DLD1 (cell line): ENCODE measurements at regions not wholly inside any gene's neighbourhood (a gene's known extent, or its start where the extent isn't known, plus 50 kb on each side); places are given as distances from the start of the nearest gene placed in this dataset.

Experiments used
- in situ Hi-C: cut with HindIII; loops from 2 replicates; pipeline ENCODE4 v1.10.0; 2017; ENCODE audit warnings: low sequenced_read_pairs

DNA sequence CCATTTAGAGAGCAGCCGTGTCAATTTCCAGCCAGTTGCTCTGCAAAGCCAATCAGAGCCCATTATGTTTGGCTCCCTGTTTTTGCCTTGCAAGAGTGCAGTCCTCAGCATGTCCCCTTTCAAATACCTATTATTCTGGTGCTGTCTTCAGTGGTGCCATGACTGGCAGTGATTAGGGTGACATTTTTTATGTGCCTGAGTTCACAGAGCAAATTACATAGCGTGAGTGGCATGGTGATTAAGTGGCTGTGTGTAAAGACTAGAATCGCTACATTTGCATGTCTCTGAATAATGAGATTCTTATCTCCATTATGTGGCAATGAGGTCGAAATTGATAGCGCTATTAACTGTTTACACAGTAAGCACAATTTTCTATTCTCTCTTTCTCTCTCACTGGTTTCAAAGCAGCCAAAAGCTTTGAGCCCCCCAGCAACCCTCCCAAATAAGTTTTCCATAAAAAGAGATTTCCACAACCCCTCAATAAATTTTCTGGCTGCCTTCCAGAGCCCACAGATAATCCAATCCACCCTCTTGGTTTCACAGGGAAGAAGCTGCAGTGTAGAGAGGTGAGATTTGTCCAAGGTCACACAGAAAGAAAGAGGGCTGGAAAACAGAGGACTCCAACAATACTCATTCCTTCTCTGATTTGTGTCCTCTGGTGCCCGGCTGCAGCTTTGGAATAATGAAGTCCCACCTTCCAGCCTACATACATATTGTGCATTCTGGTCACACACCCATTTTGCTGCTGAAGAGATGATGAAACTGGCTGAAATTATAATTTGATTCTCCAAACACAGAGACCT is 58.8 kb upstream of the NUDT4 start:
- in situ Hi-C loops = no loop called here

DNA sequence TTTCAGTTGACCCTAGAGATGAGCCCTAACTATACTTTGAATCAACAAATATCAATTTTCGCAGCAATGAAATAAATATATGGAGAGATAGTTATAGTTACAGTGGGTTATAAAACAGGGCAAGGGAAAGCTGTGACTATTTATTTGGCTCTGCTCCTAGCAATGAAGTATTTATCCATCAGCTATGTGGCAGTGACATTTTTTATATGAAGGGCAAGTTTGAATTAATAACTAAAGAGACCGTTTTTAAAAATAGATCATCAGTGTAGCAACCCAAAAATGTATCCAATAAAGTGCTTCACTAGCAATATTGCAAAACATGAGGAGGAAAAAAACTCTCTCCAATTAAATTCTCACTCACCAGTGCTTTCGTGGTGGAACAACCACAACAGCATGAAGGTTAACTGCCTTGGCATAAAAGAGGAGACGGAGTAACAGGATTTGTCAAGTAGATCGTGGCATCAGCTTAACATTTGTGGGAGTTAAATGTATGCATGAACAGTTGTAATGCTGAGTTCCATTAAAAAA is 58.1 kb upstream of the NUDT4 start:
- in situ Hi-C loops = no loop called here

DNA sequence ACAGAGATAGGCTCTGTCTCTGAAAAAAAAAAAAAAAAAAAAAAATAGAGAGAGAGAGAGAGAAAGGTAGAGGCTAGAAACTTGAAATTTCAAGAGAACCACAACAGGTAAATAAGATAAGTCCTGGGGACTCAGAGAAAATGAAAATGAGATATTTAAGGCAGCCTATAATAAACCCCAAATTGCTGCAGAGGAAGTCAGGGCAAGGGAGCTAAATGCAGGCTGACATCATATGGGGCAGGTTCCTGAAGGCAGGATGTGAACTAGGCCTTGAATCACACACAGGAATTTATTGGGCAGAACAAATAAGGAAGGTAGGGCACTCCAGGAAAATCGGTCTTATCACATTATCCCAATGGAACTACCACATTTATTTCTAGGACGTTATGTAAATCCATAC is 54.9 kb upstream of the NUDT4 start:
- in situ Hi-C loops = no loop called here

DNA sequence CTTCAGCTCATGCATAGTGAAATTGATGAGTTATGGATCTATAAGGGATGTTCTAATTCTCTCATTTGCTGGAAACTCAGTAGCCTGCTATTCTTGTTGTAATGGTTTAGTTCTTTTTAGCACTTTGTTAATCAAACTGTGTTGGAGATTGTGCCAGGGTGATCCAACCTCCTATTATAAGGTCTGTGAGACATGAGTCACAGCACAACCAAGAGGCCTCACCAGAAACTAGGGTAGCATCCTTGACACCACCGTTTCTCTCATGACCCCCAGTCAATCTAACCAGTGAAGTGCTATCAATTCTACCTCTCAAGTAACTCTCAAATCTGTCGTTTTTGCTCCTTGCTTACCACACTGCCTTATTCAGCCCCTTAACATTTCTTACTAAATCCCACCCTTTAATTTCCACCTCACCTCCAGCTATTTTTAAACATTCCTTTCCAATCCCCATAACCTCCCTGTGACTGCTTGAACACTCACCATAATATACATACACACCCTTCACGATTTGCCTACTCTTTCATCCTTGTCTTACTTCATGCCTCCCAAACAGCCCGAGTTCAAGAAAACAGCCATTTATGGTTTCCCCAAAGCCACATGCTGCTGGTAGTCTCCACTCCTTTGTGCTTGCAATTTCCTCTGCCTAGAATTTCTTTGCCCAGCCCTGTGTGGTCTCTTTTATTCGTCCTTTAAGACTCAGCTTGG is 53.9 kb upstream of the NUDT4 start:
- in situ Hi-C loops = no loop called here

DNA sequence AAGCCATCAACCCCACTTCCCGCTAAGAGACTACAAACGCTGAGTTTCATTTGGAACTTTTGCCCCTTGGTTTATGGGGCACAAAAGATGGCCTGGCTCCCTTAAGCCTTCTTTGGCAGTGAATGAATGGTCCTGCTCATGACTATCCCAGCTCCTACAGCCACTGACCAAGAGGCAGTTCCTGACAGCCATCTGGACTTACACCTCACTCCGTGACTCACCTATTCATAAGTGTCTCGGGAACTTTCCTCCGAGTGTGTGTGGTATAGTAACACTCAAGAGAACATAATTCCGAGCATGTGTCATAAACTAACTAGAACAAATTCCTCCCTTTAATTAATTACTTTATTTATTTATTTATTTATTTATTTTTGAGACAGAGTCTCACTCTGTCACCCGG is 51.9 kb upstream of the NUDT4 start:
- in situ Hi-C loops = no loop called here
